Right ventricle myocardium superior (tissue), 1 donor: ENCODE measurements at regions not wholly inside any gene's neighbourhood (a gene's known extent, or its start where the extent isn't known, plus 50 kb on each side); places are given as distances from the start of the nearest gene placed in this dataset.

Experiments used
- ATAC-seq: fragments of 200-7000 bp; cut with Tn5 transposase; one replicate; pipeline ENCODE4 v1.9.1; 2020; ENCODE audit warnings: mild to moderate bottlenecking; ENCODE audit not compliant: poor library complexity
- DNase-seq: peaks from one replicate; pipeline ENCODE4 v3.0.0-alpha.2; 2020
- intact Hi-C: fragments of 100-400 bp; cut with DNase I; formaldehyde crosslinking; loops from one replicate; pipeline ENCODE4 v1.11.2; 2022
- donor health status: DM: no; HTN: yes; CAD: no; lungs with severe emphysema.

DNA sequence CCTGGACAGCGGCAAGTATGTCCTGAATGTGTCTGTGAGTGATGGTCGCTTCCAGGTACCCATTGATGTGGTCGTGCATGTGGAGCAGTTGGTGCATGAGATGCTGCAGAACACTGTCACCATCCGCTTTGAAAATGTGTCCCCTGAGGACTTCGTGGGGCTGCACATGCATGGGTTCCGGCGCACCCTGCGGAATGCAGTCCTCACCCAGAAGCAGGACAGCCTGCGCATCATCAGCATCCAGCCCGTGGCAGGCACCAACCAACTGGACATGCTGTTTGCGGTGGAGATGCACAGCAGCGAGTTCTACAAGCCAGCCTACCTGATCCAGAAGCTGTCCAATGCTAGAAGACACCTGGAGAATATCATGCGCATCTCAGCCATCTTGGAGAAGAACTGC is 125.3 kb upstream of the MTNR1B start:
- ATAC-seq (no peak), DNase-seq (no peak)
- intact Hi-C loops = no loop called here

DNA sequence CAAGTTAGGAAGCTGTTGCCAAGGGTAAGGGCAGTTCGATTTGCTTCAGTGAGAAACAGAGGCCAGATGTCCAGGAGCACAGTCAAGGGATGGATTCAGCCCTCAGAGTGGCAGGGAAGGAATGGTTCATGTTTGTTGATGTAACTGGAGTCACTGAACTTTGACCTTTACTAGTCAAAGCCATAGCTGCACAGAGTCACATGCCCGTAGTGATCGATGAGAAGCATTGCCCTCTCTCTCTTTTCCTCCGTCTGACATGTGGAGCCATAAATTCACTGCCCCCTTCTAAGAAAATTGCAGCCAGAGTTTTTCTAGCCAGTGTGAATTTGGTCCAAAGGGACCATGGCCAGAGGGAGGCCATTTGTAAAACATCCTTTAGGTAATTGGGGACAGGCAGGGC is 124.1 kb upstream of the MTNR1B start:
- no peak for ATAC-seq

DNA sequence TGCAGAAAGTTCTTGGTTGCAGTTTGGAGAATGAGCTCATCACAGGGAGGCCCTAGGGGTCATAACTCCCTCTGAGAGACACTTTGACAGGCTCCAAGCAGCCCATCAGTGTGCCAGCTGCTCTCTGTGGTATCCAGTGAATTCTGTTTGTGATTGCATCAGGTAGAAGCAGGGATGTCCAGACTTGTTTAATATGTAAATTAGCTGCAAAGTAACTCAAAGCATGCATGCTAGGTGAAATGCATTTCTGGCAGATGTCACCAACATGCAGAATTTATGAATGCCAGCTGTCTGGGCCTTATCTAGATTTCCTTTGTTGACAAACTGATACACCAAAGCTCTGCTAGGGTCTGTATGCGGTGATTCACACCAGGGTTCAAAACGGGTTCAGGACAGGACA is 123.6 kb upstream of the MTNR1B start:
- DNase-seq (no peak), ATAC-seq (no peak)
- intact Hi-C loops = no loop called here

More for the DNA sequence above, 124.1 kb upstream of the MTNR1B start:
- no peak for DNase-seq
- intact Hi-C loops = no loop called here

DNA sequence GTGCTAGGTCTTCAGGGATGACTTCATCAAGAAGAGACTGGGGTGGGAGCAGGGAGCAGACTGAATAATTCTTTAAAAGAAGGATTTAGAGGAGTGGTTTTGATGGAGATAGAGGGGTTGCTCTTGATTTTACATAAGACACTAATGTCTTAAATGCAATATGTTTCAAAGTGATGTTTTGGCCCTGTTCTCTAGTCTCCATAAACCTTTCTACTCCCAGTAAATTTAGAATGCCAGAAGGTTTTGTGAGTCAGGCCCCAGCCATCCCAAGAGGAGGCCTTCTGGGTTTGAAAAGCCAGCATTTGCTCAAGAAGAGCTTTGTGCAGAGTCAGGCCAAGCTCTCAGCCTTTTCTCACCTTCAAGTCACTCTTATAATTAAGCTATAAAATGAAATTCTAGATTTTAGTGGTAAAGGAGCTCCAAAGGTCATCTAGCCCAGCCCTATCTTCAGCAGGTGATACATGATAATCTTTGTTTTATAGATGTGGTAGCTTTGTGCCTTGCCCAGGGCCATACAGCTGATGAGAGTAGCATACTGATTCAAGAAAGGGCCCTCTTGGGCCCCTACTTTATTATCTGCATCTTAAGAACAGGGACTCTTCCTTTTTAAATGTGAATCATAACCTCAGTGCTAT is 122.8 kb upstream of the MTNR1B start:
- ATAC-seq (no peak), DNase-seq (no peak)
- intact Hi-C loops = no loop called here

DNA sequence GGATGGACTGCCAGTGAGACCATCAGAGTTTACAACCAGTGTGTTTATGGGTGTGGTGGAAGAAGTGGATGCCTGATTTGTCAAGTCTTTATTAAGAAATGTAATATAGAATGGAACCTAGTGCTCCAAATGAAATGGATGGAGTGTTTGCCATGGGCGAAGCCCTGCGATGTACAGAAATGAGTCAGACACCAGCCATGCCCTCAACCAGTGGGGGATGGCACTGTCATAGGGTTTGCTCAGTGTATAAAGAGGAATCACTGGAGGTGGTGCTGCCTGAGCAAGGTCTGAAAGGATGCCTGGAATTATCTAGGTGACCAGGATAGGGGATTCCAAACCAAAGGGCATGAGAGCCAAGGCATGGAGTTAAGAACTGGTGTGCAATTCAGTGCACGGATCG is 120.9 kb upstream of the MTNR1B start:
- DNase-seq (no peak), ATAC-seq (no peak)
- intact Hi-C loops = no loop called here

DNA sequence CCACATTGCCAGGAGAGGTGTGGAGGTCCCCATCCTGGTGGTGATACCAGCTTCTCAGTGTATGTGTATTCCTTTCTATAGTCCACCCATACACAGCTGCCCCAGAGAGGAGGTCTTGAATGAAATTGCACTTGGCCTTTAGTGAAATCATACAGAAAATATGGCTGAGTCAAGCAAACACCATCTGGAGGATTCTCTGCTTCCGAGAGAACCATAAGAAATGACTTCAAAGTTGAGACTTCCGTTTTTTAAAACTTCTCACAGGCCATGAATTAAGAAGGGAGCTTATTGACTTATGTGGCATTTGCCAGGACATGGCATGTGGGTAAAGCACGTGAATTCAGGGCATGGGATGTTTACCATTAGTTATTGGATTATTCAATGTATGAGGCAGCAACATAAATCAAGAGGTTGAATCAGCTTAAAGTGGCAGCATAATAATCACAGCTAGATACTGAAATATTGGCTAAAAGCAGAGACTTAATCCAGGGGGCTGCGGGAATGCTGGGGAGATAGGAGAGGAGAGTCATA is 119.1 kb upstream of the MTNR1B start:
- intact Hi-C loops = no loop called here
- ATAC-seq = no peak
- no peak for DNase-seq

DNA sequence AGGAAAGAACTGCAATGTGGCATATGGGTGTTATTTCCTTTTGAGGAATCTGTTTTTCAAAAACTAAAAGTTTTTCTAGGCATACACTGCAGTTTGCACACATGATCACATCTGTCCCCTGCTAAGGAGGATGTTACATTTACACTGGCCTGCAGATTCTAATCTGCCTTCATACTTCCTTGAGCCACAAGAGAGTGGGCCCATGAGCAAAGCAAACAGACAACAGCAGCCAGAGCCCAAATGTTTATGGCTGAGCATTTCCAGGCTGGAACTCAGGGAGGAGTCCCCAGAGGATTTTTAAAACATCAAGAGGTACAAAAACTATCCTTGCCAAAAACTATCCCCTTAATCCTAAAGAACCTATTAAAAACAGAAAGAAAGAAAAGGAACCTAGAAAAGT is 117.2 kb upstream of the MTNR1B start:
- DNase-seq = no peak
- intact Hi-C loops = no loop called here
- no peak for ATAC-seq

DNA sequence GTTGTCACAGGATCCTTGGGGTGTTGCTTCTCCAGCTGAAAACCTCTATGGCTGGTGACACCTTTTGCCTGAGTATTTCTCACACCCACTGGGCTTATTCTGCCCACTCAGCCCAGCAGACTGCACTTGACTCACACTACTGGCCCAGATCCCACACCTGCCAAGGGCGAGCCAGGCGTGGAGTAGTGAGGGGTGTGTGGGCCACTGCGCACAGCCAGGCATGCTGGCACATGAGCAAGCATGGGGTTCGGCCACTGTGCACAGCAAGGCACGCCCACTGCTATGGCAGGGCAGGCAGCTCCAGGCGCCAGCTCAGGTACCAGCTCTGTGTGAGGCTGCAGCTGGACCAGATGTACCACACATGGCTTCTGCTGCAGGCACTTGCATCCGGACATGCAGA is 116.5 kb upstream of the MTNR1B start:
- peak; percentile 46 for ATAC-seq
- DNase-seq = no peak
- intact Hi-C loops = no loop called here

DNA sequence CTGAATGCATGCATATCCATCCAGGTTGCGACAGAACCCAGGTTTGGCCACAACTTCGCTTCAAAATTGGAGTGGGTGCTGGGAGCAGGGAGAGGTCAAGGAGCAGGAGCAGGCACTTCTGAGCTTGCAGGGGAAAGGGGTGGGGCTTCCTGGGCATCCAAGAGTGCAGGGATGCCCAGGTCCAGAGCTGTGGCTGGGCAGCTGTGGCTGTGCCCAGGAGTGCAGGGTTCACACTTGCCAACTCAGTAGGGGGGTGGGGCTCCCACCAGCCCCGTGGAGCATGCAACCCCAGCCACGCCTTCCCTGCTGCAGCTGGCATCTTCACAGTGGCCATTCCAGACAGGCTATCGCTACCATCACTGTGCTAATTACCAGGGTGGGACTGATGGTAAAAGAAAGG is 115.3 kb upstream of the MTNR1B start:
- no peak for DNase-seq
- intact Hi-C loops = no loop called here
- no peak for ATAC-seq

DNA sequence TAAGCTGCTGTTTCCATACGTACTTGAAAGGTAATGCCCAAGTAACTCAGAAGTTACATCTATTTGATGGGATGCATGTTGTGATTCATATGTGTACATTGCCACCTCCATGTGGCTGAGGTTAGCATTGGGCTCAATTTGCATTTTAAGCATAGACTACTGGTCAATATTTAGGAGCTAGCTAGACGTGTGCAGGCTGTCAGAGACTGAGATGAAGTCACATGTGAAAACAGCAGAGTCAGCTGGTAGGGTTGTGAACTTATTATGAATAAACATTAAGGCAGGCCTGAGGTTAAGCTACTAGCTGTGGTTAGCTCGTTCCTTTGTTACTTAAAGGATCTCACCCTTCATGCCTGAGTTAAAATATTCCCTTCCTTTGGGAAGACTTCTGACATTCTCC is 114.5 kb upstream of the MTNR1B start:
- intact Hi-C loops = no loop called here
- no peak for ATAC-seq
- DNase-seq = no peak

DNA sequence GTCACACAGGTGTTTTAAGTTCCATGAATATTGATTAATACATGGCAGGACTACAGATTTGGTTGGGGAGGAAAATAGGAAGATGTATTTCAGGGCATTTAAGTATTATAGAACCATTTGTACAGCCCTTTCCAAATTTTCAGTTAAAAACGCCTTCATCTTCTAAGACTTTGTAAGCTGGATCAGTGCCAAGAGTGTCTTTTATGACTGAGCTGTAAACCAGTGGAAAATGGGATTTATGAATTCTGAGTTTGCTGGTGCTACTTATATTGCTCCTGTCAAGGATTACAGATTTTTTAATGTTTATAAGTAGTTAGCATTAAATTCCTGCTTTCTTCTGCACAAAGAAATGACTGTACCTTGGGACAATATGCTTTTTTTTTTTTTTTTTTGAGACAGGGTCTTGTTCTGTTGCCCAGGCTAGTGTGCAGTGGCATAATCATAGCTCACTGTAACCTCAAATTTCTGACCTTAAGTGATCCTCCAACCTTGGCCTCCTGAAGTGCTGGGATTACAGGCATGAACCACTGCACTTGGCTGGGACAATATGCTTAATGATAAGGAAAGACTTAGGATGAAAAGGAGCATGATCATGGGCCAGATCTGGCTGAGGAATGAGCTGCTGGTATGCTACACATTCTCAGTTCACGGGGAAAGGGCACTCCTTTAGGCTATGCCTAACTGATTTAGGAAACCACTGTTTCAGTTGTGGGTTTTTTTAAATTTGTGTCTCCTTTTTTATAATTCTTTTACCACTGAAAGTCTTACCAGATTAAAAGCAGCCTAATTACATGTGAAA is 113.6 kb upstream of the MTNR1B start:
- no peak for ATAC-seq
- intact Hi-C loops = no loop called here
- no peak for DNase-seq

DNA sequence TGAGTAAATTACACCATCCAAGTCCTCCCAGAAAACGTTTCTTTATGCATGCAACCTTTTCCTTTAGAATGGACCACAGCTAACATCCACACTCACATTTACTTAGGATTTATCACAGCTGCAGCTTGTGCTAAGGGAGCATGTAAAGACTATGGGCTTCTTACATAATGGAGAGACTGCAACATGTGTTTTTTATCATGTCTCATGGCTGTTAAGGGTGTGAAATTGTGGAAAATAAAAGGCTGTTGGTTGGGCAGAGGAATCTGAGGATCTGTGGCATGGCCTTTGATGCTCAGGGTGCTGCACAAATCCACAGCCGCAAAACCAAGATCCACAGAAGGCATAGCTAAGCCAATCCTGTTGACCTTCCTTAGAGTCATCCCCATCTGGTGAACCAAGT is 112.0 kb upstream of the MTNR1B start:
- intact Hi-C loops = no loop called here
- no peak for ATAC-seq
- DNase-seq = no peak

DNA sequence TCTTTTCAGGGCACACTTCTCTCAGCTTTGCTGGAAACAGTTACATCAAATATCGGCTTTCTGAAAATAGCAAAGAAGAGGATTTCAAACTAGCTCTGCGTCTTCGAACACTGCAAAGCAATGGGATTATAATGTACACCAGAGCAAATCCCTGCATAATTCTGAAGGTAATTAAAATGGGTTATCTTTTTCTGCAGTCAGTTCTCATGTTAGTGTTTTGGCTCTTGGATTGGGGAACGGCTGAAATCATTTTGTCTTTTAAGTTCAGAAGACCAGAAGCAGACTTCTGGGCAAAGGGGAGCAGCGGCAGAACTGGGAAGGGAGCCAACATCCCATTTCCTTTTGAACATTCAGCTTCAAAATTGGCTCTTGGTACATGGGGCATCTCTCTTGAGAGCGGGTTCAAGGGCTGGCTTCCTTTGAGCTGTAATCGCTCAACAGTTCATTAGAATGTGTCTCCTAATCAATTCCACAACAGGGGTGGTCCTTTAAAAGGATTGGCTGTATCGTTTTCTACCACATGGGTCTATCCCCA is 110.2 kb upstream of the MTNR1B start:
- DNase-seq (no peak), ATAC-seq (no peak)
- intact Hi-C loops = no loop called here

DNA sequence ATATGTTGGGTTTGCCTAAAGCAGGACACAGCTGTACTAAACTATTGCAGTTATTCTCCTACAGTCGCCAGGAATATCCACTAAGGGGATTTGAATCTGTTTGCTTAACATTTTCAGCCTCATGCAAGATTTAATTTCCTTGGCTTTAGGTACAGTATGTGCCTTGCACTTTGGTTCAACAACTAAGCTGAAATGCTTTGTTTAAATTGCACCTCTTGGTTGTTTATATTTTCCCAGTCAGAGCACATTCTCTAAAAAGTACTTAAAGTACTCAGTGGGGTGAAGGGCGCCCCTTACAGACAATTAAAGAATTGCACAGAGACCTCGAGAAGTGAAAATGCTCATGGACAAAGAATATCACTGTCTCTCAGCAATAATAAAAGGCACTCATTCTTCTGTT is 107.8 kb upstream of the MTNR1B start:
- ATAC-seq (no peak), DNase-seq (no peak)
- intact Hi-C loops = no loop called here

DNA sequence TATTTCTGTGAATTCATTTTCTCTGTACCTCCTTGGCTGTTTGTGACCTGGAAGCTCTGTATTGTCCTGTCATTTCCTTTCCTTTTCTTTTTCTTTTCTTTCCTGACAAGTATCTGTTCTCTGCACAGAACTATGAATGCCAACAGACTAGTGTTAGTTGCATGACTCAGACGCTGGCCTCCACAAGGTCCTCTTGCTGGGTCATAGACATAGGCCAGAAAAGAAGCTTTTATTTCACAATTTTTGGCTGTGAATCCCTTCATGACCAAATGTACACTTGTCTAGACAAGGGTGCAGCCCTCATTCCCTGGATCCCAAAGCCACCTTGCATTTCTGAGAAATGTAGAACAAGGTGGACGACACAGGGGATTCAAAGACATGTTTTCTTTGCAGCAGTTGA is 104.1 kb upstream of the MTNR1B start:
- DNase-seq (no peak), ATAC-seq (peak; percentile 63)
- intact Hi-C loops = no loop called here

DNA sequence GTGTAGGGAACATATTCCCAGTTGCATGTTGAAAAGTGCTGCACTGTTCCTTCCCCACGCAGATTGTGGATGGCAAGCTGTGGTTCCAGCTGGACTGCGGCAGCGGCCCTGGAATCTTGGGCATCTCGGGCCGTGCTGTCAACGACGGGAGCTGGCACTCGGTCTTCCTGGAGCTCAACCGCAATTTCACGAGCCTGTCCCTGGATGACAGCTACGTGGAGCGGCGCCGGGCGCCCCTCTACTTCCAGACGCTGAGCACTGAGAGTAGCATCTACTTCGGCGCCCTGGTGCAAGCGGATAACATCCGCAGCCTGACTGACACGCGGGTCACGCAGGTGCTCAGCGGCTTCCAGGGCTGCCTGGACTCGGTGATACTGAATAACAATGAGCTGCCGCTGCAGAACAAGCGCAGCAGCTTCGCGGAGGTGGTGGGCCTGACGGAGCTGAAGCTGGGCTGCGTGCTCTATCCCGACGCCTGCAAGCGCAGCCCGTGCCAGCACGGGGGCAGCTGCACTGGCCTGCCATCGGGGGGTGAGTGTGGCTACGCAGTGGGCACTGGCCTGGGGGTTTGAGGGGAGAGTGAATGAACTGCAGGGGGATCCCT is 102.7 kb upstream of the MTNR1B start:
- ATAC-seq (peak; percentile 91), DNase-seq (peak; percentile 67)
- intact Hi-C loops = no loop called here

DNA sequence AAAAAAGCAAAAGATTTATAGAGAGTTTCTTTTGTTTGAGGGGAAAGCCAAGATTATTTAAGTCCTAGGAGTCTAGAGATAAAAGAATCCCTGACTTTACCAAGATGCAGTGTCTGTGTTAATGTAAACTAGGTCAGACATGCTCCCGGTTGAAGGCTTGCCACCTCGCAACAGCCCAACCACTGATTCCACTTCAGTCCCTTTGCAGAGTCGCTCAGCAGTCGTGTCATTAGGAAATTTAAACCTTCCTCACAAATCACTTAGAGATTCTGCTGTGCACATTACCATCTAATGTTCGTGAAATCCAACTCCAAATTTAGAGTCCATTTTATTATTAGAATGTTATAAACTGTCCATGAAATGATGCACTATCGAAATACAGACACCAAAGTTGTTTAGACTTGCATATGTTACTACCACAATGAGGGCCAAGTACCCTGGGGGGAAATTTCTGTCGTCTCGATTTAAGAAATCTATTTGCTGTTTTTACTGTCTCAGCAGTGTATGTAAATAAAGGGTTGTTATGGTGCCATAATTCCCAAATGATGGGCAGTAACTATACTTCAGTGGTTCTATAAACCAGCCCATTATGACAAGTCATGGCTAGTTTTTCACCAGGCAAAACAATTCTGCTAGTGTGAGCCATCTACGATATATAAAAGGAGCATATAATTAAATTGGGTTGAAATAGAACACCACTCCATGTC is 101.4 kb upstream of the MTNR1B start:
- no peak for ATAC-seq
- intact Hi-C loops = no loop called here

DNA sequence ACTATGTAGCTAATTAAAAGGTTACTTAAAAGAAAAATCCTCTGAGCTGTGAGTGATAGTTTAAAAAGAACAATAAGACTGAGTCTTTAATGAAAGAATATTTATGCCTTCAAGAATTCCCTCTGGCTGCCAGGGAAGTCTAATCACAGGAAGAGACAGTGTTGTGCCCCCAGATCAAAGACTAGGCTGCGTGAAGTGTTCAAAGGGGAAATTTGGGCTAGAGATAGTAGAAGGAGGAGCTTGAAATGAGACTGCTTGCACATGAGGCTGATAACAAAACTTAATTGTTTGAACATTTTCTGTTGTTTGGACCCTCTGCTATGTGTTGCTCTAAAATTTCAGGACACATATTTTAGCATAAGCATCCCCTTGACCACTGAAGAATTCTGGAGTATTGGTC is 99.7 kb upstream of the MTNR1B start:
- intact Hi-C loops = no loop called here
- ATAC-seq (no peak), DNase-seq (no peak)

More for the DNA sequence above, 101.4 kb upstream of the MTNR1B start:
- no peak for DNase-seq

DNA sequence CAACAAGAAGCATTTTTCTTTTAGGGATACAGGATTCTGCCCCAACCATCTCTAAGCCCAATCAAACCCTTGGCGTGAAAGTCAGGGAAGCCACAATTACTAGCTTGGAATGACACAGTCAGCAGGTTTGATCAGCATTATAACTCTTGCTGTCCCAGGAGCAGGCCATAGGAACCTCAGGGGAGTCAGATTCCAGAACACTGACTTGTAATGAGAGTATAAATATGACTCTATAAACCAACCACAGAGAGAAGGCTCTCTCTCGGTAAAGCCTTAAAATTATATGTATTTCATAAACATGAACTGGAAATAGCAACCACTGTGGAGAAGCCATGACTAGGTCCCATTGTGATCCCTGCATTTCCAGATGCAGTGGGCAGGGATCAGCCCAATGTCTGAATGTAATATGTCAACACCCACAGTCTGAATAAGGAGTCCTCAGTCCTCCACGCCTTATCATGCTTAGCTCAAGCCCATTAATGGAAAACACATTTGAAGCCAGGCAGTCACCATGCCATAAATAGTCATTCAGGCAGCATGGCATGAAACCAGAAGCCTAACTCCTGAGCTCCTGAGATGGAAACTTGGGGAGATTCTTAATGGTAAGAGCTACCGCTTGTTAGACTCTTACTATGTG is 99.1 kb upstream of the MTNR1B start:
- intact Hi-C loops = no loop called here
- no peak for DNase-seq
- peak; percentile 34 for ATAC-seq
